Stomach (tissue), 4 donors: ENCODE measurements at regions not wholly inside any gene's neighbourhood (a gene's known extent, or its start where the extent isn't known, plus 50 kb on each side); places are given as distances from the start of the nearest gene placed in this dataset.

Source experiments
- EP300 ChIP-seq: sonication (generic); formaldehyde crosslinking; IDR thresholded peaks from one replicate; pipeline ENCODE4 v1.6.1; 2017; ENCODE audit warnings: antibody characterized with exemption
- POLR2A ChIP-seq, 4 donors: fragments of 450-650 bp; IDR thresholded peaks; one replicate each; pipeline ENCODE4 v1.6.1; 2016; ENCODE audit warnings: antibody characterized with exemption in 4 of 4, control low read depth in 2 of 4, mild to moderate bottlenecking in 1 of 4, moderate library complexity in 1 of 4
- POLR2AphosphoS5 ChIP-seq, 3 donors: sonication (generic); formaldehyde crosslinking; IDR thresholded peaks; one replicate each; pipeline ENCODE4 v1.6.1; 2016; ENCODE audit warnings: antibody characterized with exemption in 3 of 3
- TF ChIP-seq, protein P1 (sequence below), 7 experiments: fragments of 450-650 bp in 4 of 7; fragments of 200-600 bp in 3 of 7; sonication (generic) in 3 of 7; IDR thresholded peaks; one replicate each; pipeline ENCODE4 v1.5.1; 2016 to 2019; ENCODE audit warnings: antibody characterized with exemption in 7 of 7, control low read depth in 2 of 7, mild to moderate bottlenecking in 1 of 7

DNA sequence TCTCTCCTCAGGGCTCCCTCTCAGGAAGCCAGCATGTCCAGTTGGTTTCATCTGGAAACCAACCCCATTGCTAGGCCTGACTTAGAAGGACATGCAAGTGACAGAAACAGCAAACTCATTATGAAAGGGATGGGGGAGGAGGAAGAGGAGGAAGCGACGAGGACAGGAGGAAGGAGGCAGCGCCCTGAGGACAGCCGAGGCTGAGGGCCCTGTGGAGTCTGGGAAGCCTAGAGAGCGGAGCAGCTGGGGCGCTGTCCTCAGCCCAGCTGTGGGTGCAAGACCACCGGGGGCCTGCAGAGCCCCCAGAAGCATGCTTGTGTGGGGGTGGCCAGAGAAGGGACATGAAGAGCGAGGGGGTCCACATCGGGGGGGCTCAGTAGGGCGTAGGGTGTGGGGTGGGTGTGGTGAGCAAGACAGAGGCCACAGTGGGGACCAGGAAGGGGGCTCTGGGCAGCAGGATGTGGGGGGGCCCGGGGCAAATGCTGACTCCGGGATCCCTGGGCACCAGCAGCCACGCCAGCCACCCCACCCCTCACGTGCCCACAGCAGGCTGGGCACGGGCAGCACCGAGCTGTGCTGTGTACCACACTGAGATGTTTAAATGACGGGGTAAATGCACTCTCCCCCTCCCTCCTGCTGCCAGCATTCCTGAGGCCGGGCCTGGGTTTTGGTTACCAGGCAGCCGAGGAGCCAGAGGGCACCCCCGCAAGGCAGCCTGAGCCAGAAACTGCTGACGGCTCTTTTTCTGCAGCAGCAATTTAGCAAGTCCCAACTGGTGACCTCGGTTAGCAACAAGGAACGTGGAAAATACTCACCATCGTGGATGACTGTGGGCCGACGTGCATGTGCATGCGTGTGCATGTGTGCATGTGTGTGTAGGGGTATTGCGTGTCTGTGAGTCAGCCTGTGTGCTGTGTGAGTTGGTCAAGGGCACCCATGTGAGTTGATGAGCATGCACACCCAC, 82.7 kb upstream of the LINC01488 start:
- TF ChIP-seq, protein P1, sequence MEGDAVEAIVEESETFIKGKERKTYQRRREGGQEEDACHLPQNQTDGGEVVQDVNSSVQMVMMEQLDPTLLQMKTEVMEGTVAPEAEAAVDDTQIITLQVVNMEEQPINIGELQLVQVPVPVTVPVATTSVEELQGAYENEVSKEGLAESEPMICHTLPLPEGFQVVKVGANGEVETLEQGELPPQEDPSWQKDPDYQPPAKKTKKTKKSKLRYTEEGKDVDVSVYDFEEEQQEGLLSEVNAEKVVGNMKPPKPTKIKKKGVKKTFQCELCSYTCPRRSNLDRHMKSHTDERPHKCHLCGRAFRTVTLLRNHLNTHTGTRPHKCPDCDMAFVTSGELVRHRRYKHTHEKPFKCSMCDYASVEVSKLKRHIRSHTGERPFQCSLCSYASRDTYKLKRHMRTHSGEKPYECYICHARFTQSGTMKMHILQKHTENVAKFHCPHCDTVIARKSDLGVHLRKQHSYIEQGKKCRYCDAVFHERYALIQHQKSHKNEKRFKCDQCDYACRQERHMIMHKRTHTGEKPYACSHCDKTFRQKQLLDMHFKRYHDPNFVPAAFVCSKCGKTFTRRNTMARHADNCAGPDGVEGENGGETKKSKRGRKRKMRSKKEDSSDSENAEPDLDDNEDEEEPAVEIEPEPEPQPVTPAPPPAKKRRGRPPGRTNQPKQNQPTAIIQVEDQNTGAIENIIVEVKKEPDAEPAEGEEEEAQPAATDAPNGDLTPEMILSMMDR (IDR thresholded peaks at IDR 0.05): no peak
- no peak for TF ChIP-seq POLR2AphosphoS5 (IDR thresholded peaks at IDR 0.05)
- no peak for TF ChIP-seq POLR2A (IDR thresholded peaks at IDR 0.05)
- TF ChIP-seq EP300: no peak
